GM23338 (cell line): ENCODE measurements at regions not wholly inside any gene's neighbourhood (a gene's known extent, or its start where the extent isn't known, plus 50 kb on each side); places are given as distances from the start of the nearest gene placed in this dataset.

Experiments used
- ATAC-seq: fragments of 200-7000 bp; cut with Tn5 transposase; 3 replicates; pipeline ENCODE4 v1.9.1; 2020
- DNase-seq: peaks from one replicate; pipeline ENCODE4 v3.0.0-alpha.2; 2015; ENCODE audit warnings: low spot score
- H2AFZ ChIP-seq: fragments of 200-600 bp; sonication (generic); 2 replicates; pipeline ENCODE4 v1.8.0; 2016; ENCODE audit warnings: antibody characterized with exemption, mild to moderate bottlenecking, moderate library complexity
- H3F3A ChIP-seq: fragments of 200-600 bp; sonication (generic); replicated peaks from 2 replicates; pipeline ENCODE4 v1.8.0; 2017; ENCODE audit warnings: antibody characterized with exemption, mixed run types, low read depth
- H3K27ac ChIP-seq: fragments of 200-600 bp; sonication (generic); 2 replicates; pipeline ENCODE4 v1.6.1; 2016; ENCODE audit warnings: low read depth
- H3K27me3 ChIP-seq: fragments of 200-600 bp; sonication (generic); 2 replicates; pipeline ENCODE4 v1.8.0; 2016; ENCODE audit warnings: mild to moderate bottlenecking, mixed run types, moderate library complexity; ENCODE audit not compliant: insufficient read depth
- H3K36me3 ChIP-seq: fragments of 200-600 bp; sonication (generic); 2 replicates; pipeline ENCODE4 v1.8.0; 2016; ENCODE audit warnings: mild to moderate bottlenecking; ENCODE audit not compliant: insufficient read depth
- H3K4me1 ChIP-seq: fragments of 200-600 bp; sonication (generic); 2 replicates; pipeline ENCODE4 v1.8.0; 2016; ENCODE audit warnings: mild to moderate bottlenecking, moderate library complexity; ENCODE audit not compliant: insufficient read depth
- H3K4me2 ChIP-seq: fragments of 200-600 bp; sonication (generic); 2 replicates; pipeline ENCODE4 v1.7.1; 2017; ENCODE audit warnings: mixed run types
- H3K4me3 ChIP-seq: fragments of 200-600 bp; sonication (generic); 2 replicates; pipeline ENCODE4 v1.6.1; 2016; ENCODE audit warnings: mixed run types
- H3K79me2 ChIP-seq: fragments of 200-600 bp; sonication (generic); replicated peaks from 2 replicates; pipeline ENCODE4 v1.8.0; 2017; ENCODE audit warnings: mild to moderate bottlenecking; ENCODE audit not compliant: insufficient read depth
- H3K9me2 ChIP-seq: fragments of 200-600 bp; sonication (generic); 2 replicates; pipeline ENCODE4 v1.8.0; 2017; ENCODE audit not compliant: insufficient read depth
- H4K20me1 ChIP-seq: fragments of 200-600 bp; sonication (generic); replicated peaks from 2 replicates; pipeline ENCODE4 v1.8.0; 2017; ENCODE audit warnings: mild to moderate bottlenecking; ENCODE audit not compliant: insufficient read depth
- H3K27ac Mint-ChIP-seq: 2 replicates; pipeline ENCODE4 v1.8.0; 2020; ENCODE audit warnings: inconsistent platforms, mild to moderate bottlenecking, moderate library complexity, mixed read lengths
- H3K27me3 Mint-ChIP-seq: 3 replicates; pipeline ENCODE4 v1.8.0; 2022; ENCODE audit warnings: low read depth, mild to moderate bottlenecking, moderate library complexity, mixed read lengths, inconsistent platforms; ENCODE audit not compliant: insufficient read depth, poor library complexity
- H3K36me3 Mint-ChIP-seq: 3 replicates; pipeline ENCODE4 v1.8.0; 2021; ENCODE audit warnings: low read depth, mild to moderate bottlenecking, inconsistent platforms, moderate library complexity, mixed read lengths
- H3K4me1 Mint-ChIP-seq: 3 replicates; pipeline ENCODE4 v1.8.0; 2020; ENCODE audit warnings: mild to moderate bottlenecking, inconsistent platforms, mixed read lengths
- H3K4me3 Mint-ChIP-seq: 3 replicates; pipeline ENCODE4 v1.8.0; 2021; ENCODE audit warnings: moderate library complexity, mild to moderate bottlenecking, inconsistent platforms, mixed read lengths
- H3K9me3 Mint-ChIP-seq: 3 replicates; pipeline ENCODE4 v1.8.0; 2020; ENCODE audit warnings: moderate library complexity, mild to moderate bottlenecking, inconsistent platforms, mixed read lengths
- EZH2 ChIP-seq: fragments of 200-600 bp; sonication (generic); IDR thresholded peaks from one replicate; pipeline ENCODE4 v1.8.0; 2017; ENCODE audit warnings: antibody characterized with exemption, mild to moderate bottlenecking, low read depth; ENCODE audit not compliant: unreplicated experiment
- JUNB ChIP-seq: IDR thresholded peaks from one replicate; pipeline ENCODE4 v1.6.1; 2016; ENCODE audit warnings: antibody characterized with exemption; ENCODE audit not compliant: unreplicated experiment
- NANOG ChIP-seq: IDR thresholded peaks from 2 replicates; pipeline ENCODE4 v1.6.1; 2016; ENCODE audit warnings: antibody characterized with exemption, borderline replicate concordance
- ZNF114 ChIP-seq: fragments of 250-450 bp; sonication (Bioruptor Pico); IDR thresholded peaks from 2 replicates; pipeline ENCODE4 v1.5.0; 2020; ENCODE audit warnings: mild to moderate bottlenecking, moderate library complexity
- ZNF331 ChIP-seq: fragments of 250-450 bp; sonication (Bioruptor Pico); IDR thresholded peaks from 2 replicates; pipeline ENCODE4 v1.5.0; 2020; ENCODE audit warnings: low read depth, mild to moderate bottlenecking, moderate library complexity
- TF ChIP-seq, protein P1 (sequence below): fragments of 250-450 bp; sonication (Bioruptor Pico); IDR thresholded peaks from 2 replicates; pipeline ENCODE4 v1.5.0; 2020; ENCODE audit warnings: mild to moderate bottlenecking, moderate library complexity
- TF ChIP-seq, protein P2 (sequence below), 2 experiments: fragments of 200-600 bp in 1 of 2; sonication (generic) in 1 of 2; conservative IDR thresholded peaks; 2 replicates each; pipeline versions ENCODE4 v1.5.1 to v1.6.1; 2016 to 2017; ENCODE audit warnings: antibody characterized with exemption in 2 of 2, low read depth in 2 of 2, mild to moderate bottlenecking in 2 of 2, moderate library complexity in 1 of 2

DNA sequence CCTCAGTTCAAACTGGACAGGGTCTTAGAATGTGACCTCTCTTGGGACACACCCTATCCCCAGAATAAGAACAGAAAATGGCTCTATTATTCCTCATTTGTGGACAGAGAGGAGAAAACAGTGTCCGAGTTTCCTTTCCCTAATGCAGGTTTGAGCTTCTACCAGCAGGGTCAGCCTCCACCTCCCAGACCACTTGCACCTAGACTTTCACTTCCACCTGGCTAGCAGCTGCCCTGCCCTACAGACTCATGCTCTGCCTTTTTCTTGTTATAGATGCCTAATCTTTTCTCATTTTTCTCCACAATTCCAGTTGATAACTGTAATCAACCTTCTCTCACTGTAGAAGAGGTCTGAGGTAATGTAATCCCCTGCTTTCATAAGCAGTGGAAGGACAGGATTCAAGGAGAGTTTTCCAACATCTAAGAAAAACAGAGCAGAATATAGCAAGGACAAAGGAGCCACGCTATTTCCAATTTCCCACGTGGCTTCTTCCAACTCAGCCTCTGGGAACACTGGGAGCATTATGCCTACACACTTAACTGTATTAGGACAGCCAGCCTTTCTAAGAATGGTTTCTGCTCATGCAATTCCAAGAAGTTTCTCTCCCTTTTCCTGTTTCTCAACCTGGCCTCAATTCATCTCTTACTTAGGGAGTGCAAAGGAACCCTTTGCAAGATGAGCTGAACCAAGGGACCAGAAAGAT is 239.8 kb downstream of the BCL11A start:
- Mint-ChIP-seq H3K4me3 (no peak overlapping the region), H3K27ac (no peak overlapping the region), H3K27me3 (peaks cover 6% of the 10 kb centered on the region), H3K4me1 (peaks cover 24% of the 10 kb centered on the region), H3K9me3 (no peaks in the 10 kb centered on the region), H3K36me3 (no peaks in the 10 kb centered on the region)
- H3K27me3 ChIP-seq = no peaks in the 10 kb centered on the region
- H4K20me1 ChIP-seq = no peaks in the 10 kb centered on the region
- DNase-seq (no peak), ATAC-seq (no peak)
- H2AFZ ChIP-seq = no peak overlapping the region
- no peaks in the 10 kb centered on the region for H3K36me3 ChIP-seq
- H3K4me1 ChIP-seq = peaks cover 27% of the 10 kb centered on the region
- H3K4me3 ChIP-seq = no peak overlapping the region
- H3F3A ChIP-seq = no peaks in the 10 kb centered on the region
- H3K79me2 ChIP-seq = no peaks in the 10 kb centered on the region
- H3K9me2 ChIP-seq = no peaks in the 10 kb centered on the region
- no peak overlapping the region for H3K4me2 ChIP-seq
- no peak overlapping the region for H3K27ac ChIP-seq
- TF ChIP-seq JUNB (no peak), ZNF331 (CRISPR knock-in tag) (no peak), NANOG (no peak)

DNA sequence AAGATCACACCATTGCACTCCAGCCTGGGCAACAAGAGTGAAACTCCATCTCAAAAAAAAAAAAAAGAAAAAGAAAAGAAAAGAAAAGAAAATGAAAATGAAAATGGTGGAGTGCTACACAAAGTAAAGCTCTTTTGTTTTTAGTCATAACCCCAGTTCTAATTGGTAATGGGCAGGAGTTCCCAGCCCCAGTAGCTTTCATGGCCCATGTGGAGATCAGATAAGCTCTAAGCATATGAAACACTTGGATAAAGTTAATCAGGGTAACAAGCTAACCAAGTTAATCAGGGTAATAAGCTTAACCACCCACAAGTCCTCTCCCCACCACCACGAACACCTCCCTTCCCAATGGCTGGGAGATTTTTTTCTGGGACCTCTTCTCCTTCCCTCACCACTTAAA is 240.8 kb downstream of the BCL11A start:
- H3K4me1 ChIP-seq = peaks cover 17% of the 10 kb centered on the region
- Mint-ChIP-seq H3K27me3 (peaks cover 4% of the 10 kb centered on the region), H3K4me1 (peaks cover 14% of the 10 kb centered on the region), H3K27ac (no peak overlapping the region), H3K9me3 (no peaks in the 10 kb centered on the region), H3K4me3 (no peak overlapping the region), H3K36me3 (no peaks in the 10 kb centered on the region)
- H3K27ac ChIP-seq = no peak overlapping the region
- no peak overlapping the region for H3K4me2 ChIP-seq
- no peak overlapping the region for H2AFZ ChIP-seq
- no peak overlapping the region for H3K4me3 ChIP-seq
- ATAC-seq (no peak), DNase-seq (no peak)
- no peaks in the 10 kb centered on the region for H3K27me3 ChIP-seq
- H4K20me1 ChIP-seq = no peaks in the 10 kb centered on the region
- no peak for TF ChIP-seq ZNF114 (CRISPR knock-in tag)
- no peaks in the 10 kb centered on the region for H3K79me2 ChIP-seq
- H3K9me2 ChIP-seq = no peaks in the 10 kb centered on the region
- H3K36me3 ChIP-seq = no peaks in the 10 kb centered on the region
- H3F3A ChIP-seq = no peaks in the 10 kb centered on the region

DNA sequence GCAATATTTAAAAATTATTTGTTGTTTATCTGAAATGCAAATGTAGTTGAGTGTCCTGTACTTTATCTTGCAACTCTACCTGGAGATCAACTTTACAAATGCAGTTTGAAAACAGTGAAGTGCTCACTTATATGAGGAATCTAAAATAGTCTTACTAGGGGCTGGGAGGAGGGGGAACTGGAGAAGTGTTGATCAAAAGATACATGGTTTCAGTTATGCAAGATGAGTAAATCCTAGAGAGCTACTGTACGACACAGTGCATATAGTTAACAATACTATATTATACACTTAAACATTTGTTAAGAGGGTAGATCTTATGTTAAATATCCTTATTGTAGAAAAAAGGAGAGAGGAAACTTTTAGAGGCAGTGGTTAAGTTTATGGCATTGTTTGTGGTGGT is 241.9 kb downstream of the BCL11A start:
- peaks cover 6% of the 10 kb centered on the region; the same call in 1 of the 2 replicates for H3K4me1 ChIP-seq
- TF ChIP-seq, protein P1, sequence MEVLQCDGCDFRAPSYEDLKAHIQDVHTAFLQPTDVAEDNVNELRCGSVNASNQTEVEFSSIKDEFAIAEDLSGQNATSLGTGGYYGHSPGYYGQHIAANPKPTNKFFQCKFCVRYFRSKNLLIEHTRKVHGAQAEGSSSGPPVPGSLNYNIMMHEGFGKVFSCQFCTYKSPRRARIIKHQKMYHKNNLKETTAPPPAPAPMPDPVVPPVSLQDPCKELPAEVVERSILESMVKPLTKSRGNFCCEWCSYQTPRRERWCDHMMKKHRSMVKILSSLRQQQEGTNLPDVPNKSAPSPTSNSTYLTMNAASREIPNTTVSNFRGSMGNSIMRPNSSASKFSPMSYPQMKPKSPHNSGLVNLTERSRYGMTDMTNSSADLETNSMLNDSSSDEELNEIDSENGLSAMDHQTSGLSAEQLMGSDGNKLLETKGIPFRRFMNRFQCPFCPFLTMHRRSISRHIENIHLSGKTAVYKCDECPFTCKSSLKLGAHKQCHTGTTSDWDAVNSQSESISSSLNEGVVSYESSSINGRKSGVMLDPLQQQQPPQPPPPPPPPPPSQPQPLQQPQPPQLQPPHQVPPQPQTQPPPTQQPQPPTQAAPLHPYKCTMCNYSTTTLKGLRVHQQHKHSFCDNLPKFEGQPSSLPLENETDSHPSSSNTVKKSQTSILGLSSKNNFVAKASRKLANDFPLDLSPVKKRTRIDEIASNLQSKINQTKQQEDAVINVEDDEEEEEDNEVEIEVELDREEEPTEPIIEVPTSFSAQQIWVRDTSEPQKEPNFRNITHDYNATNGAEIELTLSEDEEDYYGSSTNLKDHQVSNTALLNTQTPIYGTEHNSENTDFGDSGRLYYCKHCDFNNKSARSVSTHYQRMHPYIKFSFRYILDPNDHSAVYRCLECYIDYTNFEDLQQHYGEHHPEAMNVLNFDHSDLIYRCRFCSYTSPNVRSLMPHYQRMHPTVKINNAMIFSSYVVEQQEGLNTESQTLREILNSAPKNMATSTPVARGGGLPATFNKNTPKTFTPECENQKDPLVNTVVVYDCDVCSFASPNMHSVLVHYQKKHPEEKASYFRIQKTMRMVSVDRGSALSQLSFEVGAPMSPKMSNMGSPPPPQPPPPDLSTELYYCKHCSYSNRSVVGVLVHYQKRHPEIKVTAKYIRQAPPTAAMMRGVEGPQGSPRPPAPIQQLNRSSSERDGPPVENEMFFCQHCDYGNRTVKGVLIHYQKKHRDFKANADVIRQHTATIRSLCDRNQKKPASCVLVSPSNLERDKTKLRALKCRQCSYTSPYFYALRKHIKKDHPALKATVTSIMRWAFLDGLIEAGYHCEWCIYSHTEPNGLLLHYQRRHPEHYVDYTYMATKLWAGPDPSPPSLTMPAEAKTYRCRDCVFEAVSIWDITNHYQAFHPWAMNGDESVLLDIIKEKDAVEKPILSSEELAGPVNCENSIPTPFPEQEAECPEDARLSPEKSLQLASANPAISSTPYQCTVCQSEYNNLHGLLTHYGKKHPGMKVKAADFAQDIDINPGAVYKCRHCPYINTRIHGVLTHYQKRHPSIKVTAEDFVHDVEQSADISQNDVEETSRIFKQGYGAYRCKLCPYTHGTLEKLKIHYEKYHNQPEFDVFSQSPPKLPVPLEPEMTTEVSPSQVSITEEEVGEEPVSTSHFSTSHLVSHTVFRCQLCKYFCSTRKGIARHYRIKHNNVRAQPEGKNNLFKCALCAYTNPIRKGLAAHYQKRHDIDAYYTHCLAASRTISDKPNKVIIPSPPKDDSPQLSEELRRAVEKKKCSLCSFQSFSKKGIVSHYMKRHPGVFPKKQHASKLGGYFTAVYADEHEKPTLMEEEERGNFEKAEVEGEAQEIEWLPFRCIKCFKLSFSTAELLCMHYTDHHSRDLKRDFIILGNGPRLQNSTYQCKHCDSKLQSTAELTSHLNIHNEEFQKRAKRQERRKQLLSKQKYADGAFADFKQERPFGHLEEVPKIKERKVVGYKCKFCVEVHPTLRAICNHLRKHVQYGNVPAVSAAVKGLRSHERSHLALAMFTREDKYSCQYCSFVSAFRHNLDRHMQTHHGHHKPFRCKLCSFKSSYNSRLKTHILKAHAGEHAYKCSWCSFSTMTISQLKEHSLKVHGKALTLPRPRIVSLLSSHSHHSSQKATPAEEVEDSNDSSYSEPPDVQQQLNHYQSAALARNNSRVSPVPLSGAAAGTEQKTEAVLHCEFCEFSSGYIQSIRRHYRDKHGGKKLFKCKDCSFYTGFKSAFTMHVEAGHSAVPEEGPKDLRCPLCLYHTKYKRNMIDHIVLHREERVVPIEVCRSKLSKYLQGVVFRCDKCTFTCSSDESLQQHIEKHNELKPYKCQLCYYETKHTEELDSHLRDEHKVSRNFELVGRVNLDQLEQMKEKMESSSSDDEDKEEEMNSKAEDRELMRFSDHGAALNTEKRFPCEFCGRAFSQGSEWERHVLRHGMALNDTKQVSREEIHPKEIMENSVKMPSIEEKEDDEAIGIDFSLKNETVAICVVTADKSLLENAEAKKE = no peak
- TF ChIP-seq EZH2 = no peak
- TF ChIP-seq, protein P2, sequence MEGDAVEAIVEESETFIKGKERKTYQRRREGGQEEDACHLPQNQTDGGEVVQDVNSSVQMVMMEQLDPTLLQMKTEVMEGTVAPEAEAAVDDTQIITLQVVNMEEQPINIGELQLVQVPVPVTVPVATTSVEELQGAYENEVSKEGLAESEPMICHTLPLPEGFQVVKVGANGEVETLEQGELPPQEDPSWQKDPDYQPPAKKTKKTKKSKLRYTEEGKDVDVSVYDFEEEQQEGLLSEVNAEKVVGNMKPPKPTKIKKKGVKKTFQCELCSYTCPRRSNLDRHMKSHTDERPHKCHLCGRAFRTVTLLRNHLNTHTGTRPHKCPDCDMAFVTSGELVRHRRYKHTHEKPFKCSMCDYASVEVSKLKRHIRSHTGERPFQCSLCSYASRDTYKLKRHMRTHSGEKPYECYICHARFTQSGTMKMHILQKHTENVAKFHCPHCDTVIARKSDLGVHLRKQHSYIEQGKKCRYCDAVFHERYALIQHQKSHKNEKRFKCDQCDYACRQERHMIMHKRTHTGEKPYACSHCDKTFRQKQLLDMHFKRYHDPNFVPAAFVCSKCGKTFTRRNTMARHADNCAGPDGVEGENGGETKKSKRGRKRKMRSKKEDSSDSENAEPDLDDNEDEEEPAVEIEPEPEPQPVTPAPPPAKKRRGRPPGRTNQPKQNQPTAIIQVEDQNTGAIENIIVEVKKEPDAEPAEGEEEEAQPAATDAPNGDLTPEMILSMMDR (conservative IDR thresholded peaks at IDR 0.05; ENCODE audit: low read depth in 2 of 2) = no peak
- no peak overlapping the region for H3K4me3 ChIP-seq
- Mint-ChIP-seq H3K4me1 (peaks cover 9% of the 10 kb centered on the region), H3K27ac (no peak overlapping the region), H3K27me3 (peaks cover 4% of the 10 kb centered on the region), H3K36me3 (no peaks in the 10 kb centered on the region), H3K4me3 (no peak overlapping the region), H3K9me3 (no peaks in the 10 kb centered on the region)
- DNase-seq (no peak), ATAC-seq (no peak)
- H4K20me1 ChIP-seq = no peaks in the 10 kb centered on the region
- H3K27ac ChIP-seq = no peak overlapping the region
- no peaks in the 10 kb centered on the region for H3K27me3 ChIP-seq
- no peaks in the 10 kb centered on the region for H3F3A ChIP-seq
- no peak overlapping the region for H2AFZ ChIP-seq
- no peaks in the 10 kb centered on the region for H3K36me3 ChIP-seq
- H3K4me2 ChIP-seq = no peak overlapping the region
- no peaks in the 10 kb centered on the region for H3K79me2 ChIP-seq
- no peaks in the 10 kb centered on the region for H3K9me2 ChIP-seq
